ENCODE measurements at regions not wholly inside any gene's neighbourhood (a gene's known extent, or its start where the extent isn't known, plus 50 kb on each side); places are given as distances from the start of the nearest gene placed in this dataset.

GRCh38 chr2:7994397-7994951 is 687.4 kb upstream of the ID2 start:
- TF ChIP-seq REST (IDR thresholded peaks at IDR 0.05): no peak
- no peak for TF ChIP-seq CTCF (IDR thresholded peaks at IDR 0.05)
- no peak for TF ChIP-seq BCL3 (IDR thresholded peaks at IDR 0.05)
- TF ChIP-seq EHMT2 (IDR thresholded peaks at IDR 0.05; ENCODE audit: low read depth): no peak
- TF ChIP-seq EP300 (IDR thresholded peaks at IDR 0.05): no peak
- no peak for TF ChIP-seq BHLHE40 (IDR thresholded peaks at IDR 0.05; ENCODE audit: low read depth, low read length)
- TF ChIP-seq RCOR1 (IDR thresholded peaks at IDR 0.05; ENCODE audit: low read depth, low read length): no peak
- no peak for TF ChIP-seq JUNB (IDR thresholded peaks at IDR 0.05)
- no peak for TF ChIP-seq CEBPB (IDR thresholded peaks at IDR 0.05)
